Naive thymus-derived CD8-positive, alpha-beta T cell (primary cell): ENCODE measurements at regions not wholly inside any gene's neighbourhood (a gene's known extent, or its start where the extent isn't known, plus 50 kb on each side); places are given as distances from the start of the nearest gene placed in this dataset.

Experiments
- ATAC-seq, 2 donors: fragments of 150-1000 bp; cut with Tn5 transposase in 1 of 2; sonication (Bioruptor Pico), chemical (Tn5 transposase) in 1 of 2; 1 replicate in 1 of 2; 2 replicates in 1 of 2; pipeline ENCODE4 v1.10.0; 2021; ENCODE audit warnings: mild to moderate bottlenecking in 2 of 2, moderate library complexity in 2 of 2
- POLR2A ChIA-PET: fragments of 350-600 bp; sonication (Branson Sonifier 250); formaldehyde crosslinking; loops from one replicate; lab custom pipeline; 2021; ENCODE audit warnings: antibody characterized with exemption; lab: Charles Lee
- DNase-seq, 10 donors: peaks; one replicate each; pipeline versions ENCODE4 v3.0.0 to v3.0.0-alpha.2; 2020 to 2022
- H3K27ac Mint-ChIP-seq, 10 donors: one replicate each; pipeline ENCODE4 v1.8.0; 2020 to 2022; ENCODE audit warnings: mild to moderate bottlenecking in 10 of 10, mixed read lengths in 10 of 10, moderate library complexity in 4 of 10, inconsistent platforms in 1 of 10
- H3K27me3 Mint-ChIP-seq, 5 donors: one replicate each; pipeline ENCODE4 v1.8.0; 2021 to 2022; ENCODE audit warnings: mixed read lengths in 5 of 5
- H3K36me3 Mint-ChIP-seq, 3 donors: one replicate each; pipeline ENCODE4 v1.8.0; 2020 to 2022; ENCODE audit warnings: mixed read lengths in 3 of 3, mild to moderate bottlenecking in 2 of 3, inconsistent platforms in 1 of 3
- H3K4me1 Mint-ChIP-seq, 4 donors: one replicate each; pipeline ENCODE4 v1.8.0; 2021 to 2022; ENCODE audit warnings: mixed read lengths in 4 of 4
- H3K4me3 Mint-ChIP-seq, 10 donors: one replicate each; pipeline ENCODE4 v1.8.0; 2020 to 2022; ENCODE audit warnings: mild to moderate bottlenecking in 10 of 10, mixed read lengths in 10 of 10, moderate library complexity in 6 of 10, inconsistent platforms in 1 of 10
- H3K9me3 Mint-ChIP-seq, 9 donors: one replicate each; pipeline ENCODE4 v1.8.0; 2020 to 2022; ENCODE audit warnings: mixed read lengths in 9 of 9, mild to moderate bottlenecking in 3 of 9, inconsistent platforms in 1 of 9, moderate library complexity in 1 of 9

GRCh38 chr5:6163913-6164312, 214.4 kb downstream of the MED10 start:
- Mint-ChIP-seq H3K4me3 (no peak overlapping the region), H3K36me3 (peaks cover 0 to 4% (median 0%) of the 10 kb centered on the region in 3 donors), H3K9me3 (peaks cover 0 to 5% (median 0%) of the 10 kb centered on the region in 9 donors), H3K27ac (peak overlapping the region in 1 of 10 donors; percentile 81), H3K27me3 (peaks cover 7 to 36% (median 26%) of the 10 kb centered on the region in 5 donors), H3K4me1 (peaks cover 0 to 3% (median 0%) of the 10 kb centered on the region in 4 donors)
- POLR2A ChIA-PET, result no interaction called here
- no peak for ATAC-seq
- no peak for DNase-seq

- POLR2A ChIA-PET, result no interaction called here
- Mint-ChIP-seq H3K4me3 (no peak overlapping the region), H3K27ac (no peak overlapping the region), H3K9me3 (peaks cover 0 to 5% (median 0%) of the 10 kb centered on the region in 9 donors), H3K36me3 (peaks cover 0 to under 1% (median 0%) of the 10 kb centered on the region in 3 donors), H3K4me1 (peaks cover 0 to 3% (median 0%) of the 10 kb centered on the region in 4 donors), H3K27me3 (peaks cover 5 to 31% (median 23%) of the 10 kb centered on the region in 5 donors)
- no peak for DNase-seq
- ATAC-seq, result no peak
Measured at GRCh38 chr5:6162175-6162574, 216.2 kb downstream of the MED10 start.

- H3K36me3 Mint-ChIP-seq, result no peaks in the 10 kb centered on the region
- DNase-seq, result no peak
- no peak for ATAC-seq
- POLR2A ChIA-PET, result no interaction called here
- H3K4me3 Mint-ChIP-seq, result no peak overlapping the region
- peaks cover 5 to 23% (median 16%) of the 10 kb centered on the region in 5 donors for H3K27me3 Mint-ChIP-seq
- peaks cover 0 to 3% (median 0%) of the 10 kb centered on the region in 4 donors for H3K4me1 Mint-ChIP-seq
- peaks cover 0 to 6% (median 0%) of the 10 kb centered on the region in 9 donors for H3K9me3 Mint-ChIP-seq
- peak overlapping the region in 1 of 10 donors; percentile 51 for H3K27ac Mint-ChIP-seq
Measured at GRCh38 chr5:6161257-6161656, 217.1 kb downstream of the MED10 start.

GRCh38 chr5:6159832-6160430, 218.4 kb downstream of the MED10 start:
- POLR2A ChIA-PET, result no interaction called here
- Mint-ChIP-seq H3K4me3 (no peak overlapping the region), H3K27ac (no peak overlapping the region), H3K27me3 (peaks cover 5 to 20% (median 16%) of the 10 kb centered on the region in 5 donors), H3K9me3 (peaks cover 0 to 10% (median 0%) of the 10 kb centered on the region in 9 donors), H3K36me3 (no peaks in the 10 kb centered on the region), H3K4me1 (peaks cover 0 to 3% (median 0%) of the 10 kb centered on the region in 4 donors)
- DNase-seq (no peak), ATAC-seq (no peak)

DNA sequence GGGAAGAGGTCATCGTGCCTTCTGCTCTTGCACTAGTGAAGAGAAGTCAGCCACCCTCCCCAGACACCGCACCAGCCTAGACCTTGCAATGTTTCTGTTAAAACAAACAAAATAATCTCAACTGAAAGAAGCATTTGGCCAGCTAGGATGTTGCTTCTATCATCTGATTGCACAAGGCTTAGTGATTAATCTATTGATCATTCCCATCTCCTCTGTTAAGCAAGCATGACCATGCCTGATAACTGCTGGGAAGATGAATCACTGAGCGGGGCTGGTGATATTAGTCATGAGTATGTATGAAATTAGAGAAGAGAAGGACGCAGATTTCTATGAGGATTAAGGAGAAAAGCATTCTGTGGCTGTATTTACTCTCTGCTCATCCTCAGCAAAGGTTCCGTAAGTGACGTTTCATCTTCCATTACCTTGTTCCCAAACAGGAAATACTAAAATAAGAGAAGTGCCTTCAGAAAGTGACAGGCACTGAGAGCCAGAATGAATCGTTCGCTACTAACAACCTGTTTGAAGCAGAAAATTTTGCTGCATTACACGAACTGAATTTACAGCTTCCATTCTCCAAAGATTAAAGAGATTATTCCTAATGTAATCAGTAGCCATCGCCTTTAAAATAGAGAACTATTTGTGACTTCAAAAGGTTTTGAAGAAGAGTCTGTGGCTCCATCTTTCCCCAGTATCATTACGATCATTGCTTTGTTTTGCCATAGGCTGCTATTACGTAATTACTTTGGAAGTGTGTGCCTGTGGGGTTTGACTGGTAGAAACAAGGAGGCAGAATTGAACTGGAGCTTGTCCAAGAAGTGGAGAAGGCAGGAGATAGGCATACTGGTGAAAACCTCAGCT, 219.1 kb downstream of the MED10 start:
- H3K4me3 Mint-ChIP-seq, result no peak overlapping the region
- H3K9me3 Mint-ChIP-seq, result peaks cover 0 to 10% (median 0%) of the 10 kb centered on the region in 9 donors
- H3K4me1 Mint-ChIP-seq, result peaks cover 0 to 3% (median 0%) of the 10 kb centered on the region in 4 donors
- POLR2A ChIA-PET, result no interaction called here
- no peak overlapping the region for H3K27ac Mint-ChIP-seq
- no peak for DNase-seq
- H3K36me3 Mint-ChIP-seq, result no peaks in the 10 kb centered on the region
- no peak for ATAC-seq
- H3K27me3 Mint-ChIP-seq, result peaks cover 3 to 17% (median 12%) of the 10 kb centered on the region in 5 donors

DNA sequence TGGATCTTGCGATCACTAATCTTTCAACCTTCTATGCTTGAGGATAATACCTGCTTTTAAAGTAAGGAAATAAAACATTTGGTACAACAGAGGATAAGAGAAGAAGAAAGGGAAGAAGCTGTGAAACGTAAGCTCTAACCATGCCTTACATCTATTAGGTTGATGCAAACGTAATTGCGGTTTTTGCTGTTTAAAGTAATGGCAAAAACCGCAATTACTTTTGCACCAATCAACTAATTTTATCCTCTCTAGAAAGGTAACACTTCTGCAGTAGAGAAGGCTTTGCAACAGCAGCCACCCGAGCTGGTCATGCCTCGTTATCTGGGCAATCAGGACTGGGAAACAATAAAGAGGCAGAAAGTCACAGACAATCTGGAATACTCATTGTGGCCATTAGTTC, 224.1 kb downstream of the MED10 start:
- Mint-ChIP-seq H3K4me1 (no peaks in the 10 kb centered on the region), H3K4me3 (no peak overlapping the region), H3K9me3 (peaks cover 0 to 10% (median 0%) of the 10 kb centered on the region in 9 donors), H3K36me3 (no peaks in the 10 kb centered on the region), H3K27ac (no peak overlapping the region), H3K27me3 (peaks cover 0 to 13% (median 4%) of the 10 kb centered on the region in 5 donors)
- ATAC-seq (no peak), DNase-seq (no peak)
- POLR2A ChIA-PET, result no interaction called here

- Mint-ChIP-seq H3K27me3 (peaks cover 7 to 25% (median 16%) of the 10 kb centered on the region in 5 donors), H3K27ac (no peak overlapping the region), H3K4me3 (no peak overlapping the region), H3K9me3 (no peaks in the 10 kb centered on the region), H3K4me1 (no peaks in the 10 kb centered on the region), H3K36me3 (peaks cover 0 to 6% (median 0%) of the 10 kb centered on the region in 3 donors)
- POLR2A ChIA-PET, result no interaction called here
- DNase-seq (no peak), ATAC-seq (no peak)
Measured at GRCh38 chr5:6146271-6146670, 232.1 kb downstream of the MED10 start.

DNA sequence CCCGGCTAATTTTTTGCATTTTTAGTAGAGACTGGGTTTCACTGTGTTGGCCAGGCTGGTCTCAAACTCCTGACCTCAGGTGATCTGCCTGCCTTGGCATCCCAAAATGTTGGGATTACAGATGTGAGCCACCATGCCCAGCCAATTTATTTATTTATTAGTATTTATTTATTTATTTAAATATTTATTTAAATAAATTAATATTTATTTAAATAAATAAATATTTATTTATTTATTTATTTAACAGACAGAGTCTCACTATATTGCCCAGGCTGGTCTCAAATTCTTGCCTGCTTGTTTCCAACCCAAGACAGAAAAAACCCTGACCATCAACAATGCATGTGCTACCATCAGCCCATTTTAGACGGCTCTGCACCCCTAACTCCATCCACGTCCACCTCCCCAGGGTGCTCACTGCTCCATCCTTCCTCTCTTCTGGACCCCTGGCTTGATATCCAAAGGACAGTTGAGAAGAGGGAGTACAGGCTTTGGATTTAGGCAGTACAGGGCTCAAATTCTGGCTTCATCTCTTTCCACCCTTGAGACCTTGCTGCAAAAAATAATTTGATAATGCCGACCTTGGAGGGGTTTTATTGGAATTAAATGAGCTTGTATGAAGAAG, 232.6 kb downstream of the MED10 start:
- POLR2A ChIA-PET, result no interaction called here
- H3K36me3 Mint-ChIP-seq, result peaks cover 0 to 6% (median 0%) of the 10 kb centered on the region in 3 donors
- ATAC-seq (no peak), DNase-seq (no peak)
- no peak overlapping the region for H3K4me3 Mint-ChIP-seq
- H3K9me3 Mint-ChIP-seq, result no peaks in the 10 kb centered on the region
- no peak overlapping the region for H3K27ac Mint-ChIP-seq
- H3K27me3 Mint-ChIP-seq, result peaks cover 7 to 24% (median 16%) of the 10 kb centered on the region in 5 donors
- no peaks in the 10 kb centered on the region for H3K4me1 Mint-ChIP-seq

GRCh38 chr5:6143523-6143922, 234.8 kb downstream of the MED10 start:
- H3K27ac Mint-ChIP-seq, result no peak overlapping the region
- ATAC-seq (no peak), DNase-seq (no peak)
- H3K36me3 Mint-ChIP-seq, result peaks cover 0 to 6% (median 0%) of the 10 kb centered on the region in 3 donors
- peaks cover 6 to 20% (median 15%) of the 10 kb centered on the region in 5 donors for H3K27me3 Mint-ChIP-seq
- peaks cover 0 to 5% (median 0%) of the 10 kb centered on the region in 9 donors for H3K9me3 Mint-ChIP-seq
- H3K4me3 Mint-ChIP-seq, result no peak overlapping the region
- H3K4me1 Mint-ChIP-seq, result no peaks in the 10 kb centered on the region
- POLR2A ChIA-PET, result no interaction called here

DNA sequence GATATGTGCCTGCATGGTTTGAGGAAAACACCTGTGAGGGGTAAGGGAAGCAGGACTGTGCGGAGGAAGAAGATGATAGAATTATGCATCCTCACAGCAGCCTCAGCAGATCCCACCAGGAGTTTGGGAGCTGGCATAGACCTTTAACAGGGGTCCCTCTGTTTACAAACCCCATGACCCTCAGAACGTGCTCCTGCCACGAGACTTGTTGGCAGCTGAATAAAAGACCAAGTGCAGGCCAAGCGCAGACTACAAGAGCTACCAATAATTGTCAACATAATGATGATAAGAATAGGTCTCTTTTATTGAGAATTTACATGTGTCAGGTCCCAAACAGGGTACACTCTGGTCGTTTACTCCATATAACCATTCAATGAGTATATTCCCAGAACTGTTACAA, 236.0 kb downstream of the MED10 start:
- H3K27me3 Mint-ChIP-seq, result peaks cover 6 to 20% (median 13%) of the 10 kb centered on the region in 5 donors
- H3K36me3 Mint-ChIP-seq, result peaks cover 0 to 6% (median 0%) of the 10 kb centered on the region in 3 donors
- no peaks in the 10 kb centered on the region for H3K4me1 Mint-ChIP-seq
- POLR2A ChIA-PET, result no interaction called here
- ATAC-seq (no peak), DNase-seq (no peak)
- H3K9me3 Mint-ChIP-seq, result peaks cover 0 to 7% (median 0%) of the 10 kb centered on the region in 9 donors
- H3K27ac Mint-ChIP-seq, result no peak overlapping the region
- no peak overlapping the region for H3K4me3 Mint-ChIP-seq

DNA sequence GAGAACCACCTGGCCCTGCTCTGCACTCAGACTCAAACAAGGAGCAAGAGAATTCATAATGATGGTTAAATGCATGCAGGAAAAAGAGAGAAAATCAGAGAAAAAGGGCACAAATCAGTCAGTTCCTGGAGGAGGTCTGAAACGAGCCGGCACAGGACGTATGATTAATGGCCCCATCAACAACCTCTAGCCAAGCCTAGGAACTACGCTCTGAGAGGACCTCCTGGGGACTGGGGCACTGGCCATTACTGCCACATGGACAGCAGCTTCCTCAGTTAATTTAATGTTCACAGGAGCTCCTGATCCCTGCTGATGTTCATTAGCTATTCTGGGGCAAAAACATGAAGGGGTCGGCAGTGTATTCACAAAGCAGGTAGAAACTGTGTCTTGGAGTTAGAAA, 238.1 kb downstream of the MED10 start:
- no peak for ATAC-seq
- Mint-ChIP-seq H3K27me3 (peaks cover 0 to 10% (median 4%) of the 10 kb centered on the region in 5 donors), H3K4me1 (no peaks in the 10 kb centered on the region), H3K9me3 (peaks cover 0 to 7% (median 0%) of the 10 kb centered on the region in 9 donors), H3K36me3 (no peaks in the 10 kb centered on the region), H3K4me3 (no peak overlapping the region), H3K27ac (no peak overlapping the region)
- DNase-seq, result no peak
- POLR2A ChIA-PET, result no interaction called here

DNA sequence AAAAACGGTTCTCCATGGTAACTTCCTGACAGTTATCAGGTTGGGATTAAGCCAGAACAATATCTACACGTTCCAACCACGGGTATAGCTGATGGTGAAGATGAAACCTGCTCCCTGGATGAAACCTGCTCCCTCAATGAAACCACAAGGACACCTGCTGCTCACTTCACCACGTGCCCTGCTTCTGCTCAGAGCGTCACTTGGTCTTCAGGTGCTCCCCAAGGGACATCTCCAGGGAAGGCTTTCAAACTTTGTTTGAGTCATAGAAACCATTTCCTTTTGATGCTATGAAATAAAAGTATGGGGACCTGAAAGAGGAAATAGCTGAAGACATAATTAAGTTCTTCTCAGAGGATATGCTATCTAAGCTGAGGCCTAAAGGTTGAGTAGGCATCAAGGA, 242.4 kb downstream of the MED10 start:
- DNase-seq (no peak), ATAC-seq (no peak)
- Mint-ChIP-seq H3K36me3 (no peaks in the 10 kb centered on the region), H3K27ac (no peak overlapping the region), H3K27me3 (peaks cover 0 to 14% (median 3%) of the 10 kb centered on the region in 5 donors), H3K9me3 (peaks cover 0 to 7% (median 0%) of the 10 kb centered on the region in 9 donors), H3K4me3 (no peak overlapping the region), H3K4me1 (no peaks in the 10 kb centered on the region)
- POLR2A ChIA-PET, result no interaction called here

DNA sequence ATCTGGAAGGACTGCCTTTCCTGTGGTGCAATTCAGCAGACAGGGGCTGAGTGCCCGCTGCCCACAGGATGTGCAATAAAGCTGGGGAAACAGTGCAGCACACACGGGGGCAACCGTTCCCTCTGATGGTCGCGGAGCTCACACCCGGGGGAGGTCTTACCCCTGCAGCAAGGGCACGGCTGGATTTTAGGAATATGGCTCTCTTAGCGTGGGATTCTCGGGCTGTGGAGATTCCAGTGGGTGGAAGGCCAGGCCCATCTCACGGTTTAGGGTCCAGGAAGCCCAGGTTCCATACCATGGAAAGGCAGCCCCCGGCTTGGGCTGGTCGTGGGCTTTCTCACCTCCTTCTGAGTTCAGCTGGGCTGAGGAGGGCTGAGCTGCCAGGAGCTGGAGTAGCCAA, 244.1 kb downstream of the MED10 start:
- H3K36me3 Mint-ChIP-seq, result no peaks in the 10 kb centered on the region
- no peak for DNase-seq

More for the DNA sequence above, 244.1 kb downstream of the MED10 start:
- H3K27ac Mint-ChIP-seq, result no peak overlapping the region
- H3K27me3 Mint-ChIP-seq, result peaks cover 0 to 14% (median 0%) of the 10 kb centered on the region in 5 donors
- H3K4me3 Mint-ChIP-seq, result no peak overlapping the region
- POLR2A ChIA-PET, result no interaction called here
- H3K4me1 Mint-ChIP-seq, result no peaks in the 10 kb centered on the region
- ATAC-seq, result no peak
- peaks cover 0 to 7% (median 2%) of the 10 kb centered on the region in 9 donors for H3K9me3 Mint-ChIP-seq
